ENCODE measurements at regions not wholly inside any gene's neighbourhood (a gene's known extent, or its start where the extent isn't known, plus 50 kb on each side); places are given as distances from the start of the nearest gene placed in this dataset.
"Not testable (repeated sequence)": the region's sequence is repeated elsewhere in the genome, so short reads cannot be mapped to it uniquely, and the experiment has no call there.

- DNase-seq = not testable (repeated sequence)
These were observed 711.1 kb upstream of the DIAPH2 start for GRCh38 chrX:95973456-95974095.

DNA sequence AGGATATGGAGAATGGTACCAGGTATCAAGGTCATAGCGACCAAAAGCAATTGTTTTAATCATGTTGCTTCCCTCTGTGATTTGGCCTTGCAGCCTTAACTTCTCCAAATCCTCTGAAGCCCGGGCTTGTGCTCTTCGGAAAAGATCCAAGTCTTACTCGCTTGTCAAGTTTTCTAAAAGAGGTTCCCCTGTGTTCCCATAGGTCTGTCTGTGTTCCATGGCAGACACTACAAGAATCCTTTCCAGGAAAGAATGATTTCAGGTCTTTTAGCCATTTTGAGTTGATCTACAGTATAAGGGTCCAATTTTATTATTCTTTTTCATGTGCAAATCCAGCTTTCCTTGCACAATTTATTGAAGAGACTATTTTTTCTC lies 710.6 kb upstream of the DIAPH2 start:
- DNase-seq = no peak

GRCh38 chrX:95974890-95975289 lies 709.8 kb upstream of the DIAPH2 start:
- DNase-seq = no peak

DNA sequence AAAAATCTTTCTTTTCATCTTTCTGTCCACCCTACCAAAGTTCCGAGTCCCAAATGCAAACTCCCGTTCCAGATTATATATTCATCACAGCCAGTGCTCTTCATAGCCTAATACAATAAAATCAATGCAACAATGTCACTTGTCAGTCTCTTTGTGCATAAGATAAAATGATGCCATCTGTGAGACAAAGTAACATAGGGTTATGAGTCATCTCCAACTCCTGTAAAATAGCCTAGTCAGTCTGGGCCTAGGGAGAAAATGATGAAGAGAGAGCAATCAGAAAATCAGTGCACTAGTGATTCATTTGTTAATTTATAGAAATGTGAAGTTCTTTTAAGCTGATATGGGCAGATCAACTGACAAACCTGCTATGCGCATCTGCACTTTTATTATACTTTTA lies 689.1 kb upstream of the DIAPH2 start:
- DNase-seq = no peak

DNA sequence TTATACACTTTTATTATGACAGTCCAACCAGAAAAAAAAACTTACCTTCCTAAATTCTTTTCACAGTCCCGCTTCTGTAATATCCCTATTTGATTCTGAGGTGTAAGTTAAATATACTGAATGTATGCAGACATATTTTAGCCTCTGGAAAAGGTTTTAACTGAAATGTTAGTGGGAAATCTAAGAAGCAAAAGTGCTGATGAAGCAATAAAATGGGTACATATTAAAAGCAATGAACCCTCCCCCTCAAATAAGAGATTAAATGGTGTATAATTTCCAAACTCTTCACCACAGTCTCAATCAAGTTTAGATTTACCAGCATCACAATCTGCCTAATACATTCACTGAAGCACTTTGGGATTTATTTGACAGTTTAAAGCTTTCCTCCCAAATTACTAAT lies 688.3 kb upstream of the DIAPH2 start:
- no peak for DNase-seq

GRCh38 chrX:96002431-96002830 lies 682.2 kb upstream of the DIAPH2 start:
- DNase-seq = no peak

- no peak for DNase-seq
These were observed 680.3 kb upstream of the DIAPH2 start for GRCh38 chrX:96004386-96004785.

GRCh38 chrX:96006281-96006680 lies 678.4 kb upstream of the DIAPH2 start:
- no peak for DNase-seq

DNA sequence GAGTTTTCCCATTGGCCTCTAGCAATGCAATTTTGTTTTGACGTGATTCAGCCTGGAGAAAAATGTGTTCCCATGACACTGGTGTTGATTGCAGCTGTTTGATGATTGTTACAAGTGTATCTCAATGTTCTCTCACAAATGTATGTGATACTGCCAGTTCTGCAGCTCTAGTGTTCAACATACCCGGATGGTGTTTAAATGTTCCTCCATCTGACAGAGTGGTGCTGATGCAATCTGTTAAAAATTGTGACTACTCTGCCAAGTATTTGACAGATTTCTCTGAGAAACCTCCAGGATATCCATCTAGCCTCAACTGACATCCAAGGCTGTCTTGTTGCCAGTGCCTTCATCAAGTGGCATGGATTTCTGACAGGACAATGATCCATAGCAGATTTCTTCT lies 657.2 kb upstream of the DIAPH2 start:
- no peak for DNase-seq

GRCh38 chrX:96052078-96052477 lies 632.6 kb upstream of the DIAPH2 start:
- no peak for DNase-seq

DNA sequence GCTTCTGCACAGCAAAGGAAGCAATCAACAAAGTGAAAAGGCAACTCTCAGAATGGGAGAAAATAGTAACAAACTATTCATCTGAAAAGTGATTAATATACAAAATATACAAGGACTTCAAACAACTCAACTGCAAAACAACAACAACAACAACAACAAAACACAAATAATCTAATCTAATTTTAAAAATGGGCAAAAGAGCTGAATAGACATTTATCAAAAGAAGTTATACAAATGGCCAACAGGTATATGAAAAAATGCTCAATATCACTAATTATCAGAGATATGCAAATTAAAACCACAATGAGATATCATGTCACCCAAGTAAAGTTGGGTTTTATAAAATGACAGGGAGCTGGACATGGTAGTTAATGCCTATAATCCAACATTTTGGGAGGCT lies 602.8 kb upstream of the DIAPH2 start:
- no peak for DNase-seq

- no peak for DNase-seq
These were observed 590.0 kb upstream of the DIAPH2 start for GRCh38 chrX:96094616-96095015.

GRCh38 chrX:96098471-96098870 lies 586.2 kb upstream of the DIAPH2 start:
- DNase-seq = no peak

GRCh38 chrX:96102997-96103396 lies 581.6 kb upstream of the DIAPH2 start:
- peak in 5 of 56 donors; percentile 0 to 2 (median 0) for DNase-seq

GRCh38 chrX:96112689-96113088 lies 572.0 kb upstream of the DIAPH2 start:
- DNase-seq = no peak

DNA sequence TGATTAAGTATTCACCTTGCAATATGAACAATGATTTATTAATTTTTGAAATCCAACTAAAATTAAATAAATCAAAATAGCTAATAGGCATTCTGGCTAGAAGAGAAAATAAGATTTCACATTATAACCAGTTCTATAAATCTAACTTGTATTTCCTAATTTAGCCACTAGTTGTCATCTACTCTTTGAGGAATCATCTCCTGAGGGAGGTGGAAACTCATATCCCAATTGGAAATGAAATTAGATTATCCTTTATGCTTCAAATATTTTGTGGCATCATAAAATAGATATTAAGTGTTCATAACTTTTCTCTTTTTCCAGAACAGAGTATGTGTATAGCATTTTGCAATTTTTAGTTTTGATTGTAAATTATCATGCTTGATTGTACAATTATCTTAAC lies 558.5 kb upstream of the DIAPH2 start:
- no peak for DNase-seq

- DNase-seq = not testable (repeated sequence)
These were observed 556.6 kb upstream of the DIAPH2 start for GRCh38 chrX:96128058-96128457.

- no peak for DNase-seq
These were observed 543.8 kb upstream of the DIAPH2 start for GRCh38 chrX:96140796-96141195.

DNA sequence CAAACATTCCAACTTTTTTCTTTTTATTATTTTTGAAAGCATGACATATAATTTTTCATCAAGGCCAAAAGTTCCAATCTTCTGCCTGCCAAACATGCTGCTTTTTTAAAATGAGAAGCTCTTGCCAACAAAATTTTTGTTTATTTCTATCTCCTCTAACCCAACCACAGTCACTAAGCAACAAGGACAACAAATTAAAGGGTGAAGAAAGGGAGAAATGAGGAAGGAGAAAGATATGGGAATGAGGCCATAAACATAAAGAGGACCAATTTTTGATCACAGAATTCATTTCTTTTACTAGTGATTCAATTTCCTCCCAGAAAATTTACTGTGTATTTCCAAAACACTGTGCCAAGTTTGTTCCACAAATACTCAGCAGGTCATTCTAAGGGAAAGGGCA lies 537.0 kb upstream of the DIAPH2 start:
- no peak for DNase-seq

DNA sequence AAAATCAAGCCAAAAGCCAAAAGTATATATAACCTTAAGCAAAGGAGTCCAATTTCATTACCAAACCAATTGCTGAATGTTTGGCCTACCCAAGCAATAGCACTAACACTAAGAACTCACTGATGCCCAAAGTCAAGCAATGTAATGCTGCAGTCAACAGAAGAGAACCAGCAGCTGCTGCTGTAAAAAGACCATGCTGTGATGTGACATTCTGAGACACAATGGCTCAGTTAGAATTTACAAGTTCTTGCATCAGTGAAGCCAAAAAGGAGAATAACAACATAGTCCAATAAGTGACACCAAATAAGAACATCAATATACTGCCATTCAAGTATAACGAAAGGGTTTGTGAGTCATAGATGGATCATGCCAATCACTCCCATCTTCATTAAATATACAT lies 514.0 kb upstream of the DIAPH2 start:
- no peak for DNase-seq

GRCh38 chrX:96176921-96177320 lies 507.7 kb upstream of the DIAPH2 start:
- no peak for DNase-seq

- no peak for DNase-seq
These were observed 503.0 kb upstream of the DIAPH2 start for GRCh38 chrX:96181605-96182004.

GRCh38 chrX:96182366-96182765 lies 502.3 kb upstream of the DIAPH2 start:
- DNase-seq = no peak

DNA sequence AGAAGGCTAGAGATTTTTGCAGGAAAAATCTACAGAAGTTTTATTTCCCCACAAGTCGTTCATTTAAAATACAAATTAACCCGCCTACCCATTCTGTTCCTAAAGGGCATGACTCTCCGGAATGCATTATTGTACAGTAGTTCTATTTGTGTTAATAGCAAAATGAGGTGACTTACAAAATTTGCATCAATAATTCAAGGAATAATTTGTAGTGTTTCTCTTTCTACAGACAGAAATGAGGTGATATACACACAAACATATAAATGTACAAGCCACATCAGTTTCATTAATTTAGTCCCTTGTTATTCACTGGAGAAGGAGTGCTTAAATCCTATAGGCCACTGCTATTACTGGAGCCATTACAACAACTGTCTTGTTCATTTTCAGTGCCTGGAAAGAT lies 501.3 kb upstream of the DIAPH2 start:
- no peak for DNase-seq

Data from amygdala (tissue), 56 donors.